WTC11 (cell line): ENCODE measurements at regions not wholly inside any gene's neighbourhood (a gene's known extent, or its start where the extent isn't known, plus 50 kb on each side); places are given as distances from the start of the nearest gene placed in this dataset.

ENCODE experiments used
- ATAC-seq: fragments of 200-7000 bp; cut with Tn5 transposase; 2 replicates; pipeline ENCODE4 v1.10.0; 2021; ENCODE audit warnings: mild to moderate bottlenecking, moderate library complexity
- CTCF ChIA-PET: fragments of 300-600 bp; sonication (Branson Sonifier 250); formaldehyde crosslinking; loops from one replicate; lab custom pipeline; 2021; ENCODE audit warnings: antibody characterized with exemption; lab: Charles Lee
- POLR2A ChIA-PET: fragments of 350-600 bp; sonication (Branson Sonifier 250); formaldehyde crosslinking; loops from one replicate; lab custom pipeline; 2021; ENCODE audit warnings: antibody characterized with exemption; lab: Charles Lee
- DNase-seq: peaks from one replicate; pipeline ENCODE4 v3.0.0; 2021; ENCODE audit warnings: low spot score
- H3K27ac Mint-ChIP-seq: 2 replicates; pipeline ENCODE4 v1.8.0; 2021; ENCODE audit warnings: mixed read lengths
- H3K27me3 Mint-ChIP-seq: 2 replicates; pipeline ENCODE4 v1.8.0; 2021; ENCODE audit warnings: low read depth, mild to moderate bottlenecking, moderate library complexity, mixed read lengths
- H3K36me3 Mint-ChIP-seq: 2 replicates; pipeline ENCODE4 v1.8.0; 2021; ENCODE audit warnings: mixed read lengths
- H3K4me1 Mint-ChIP-seq: 2 replicates; pipeline ENCODE4 v1.8.0; 2022; ENCODE audit warnings: mixed read lengths
- H3K4me3 Mint-ChIP-seq: 2 replicates; pipeline ENCODE4 v1.8.0; 2021; ENCODE audit warnings: mild to moderate bottlenecking, moderate library complexity, mixed read lengths
- H3K9me3 Mint-ChIP-seq: 2 replicates; pipeline ENCODE4 v1.8.0; 2021; ENCODE audit warnings: mixed read lengths
- AR ChIP-seq: fragments of 250-450 bp; sonication (Bioruptor Pico); IDR thresholded peaks from 2 replicates; pipeline ENCODE4 v1.9.0; 2021; ENCODE audit warnings: mild to moderate bottlenecking
- ARID4B ChIP-seq: sonication (generic); formaldehyde crosslinking; IDR thresholded peaks from 2 replicates; pipeline ENCODE4 v1.8.0; 2023; ENCODE audit warnings: missing genetic modification reagents, mild to moderate bottlenecking, borderline replicate concordance
- ATF2 ChIP-seq: sonication (generic); formaldehyde crosslinking; IDR thresholded peaks from 2 replicates; pipeline ENCODE4 v1.8.1; 2022; ENCODE audit warnings: low read depth, missing genetic modification reagents, borderline replicate concordance
- ATF3 ChIP-seq: sonication (generic); formaldehyde crosslinking; conservative IDR thresholded peaks from 2 replicates; pipeline ENCODE4 v1.8.1; 2022; ENCODE audit warnings: mild to moderate bottlenecking, missing genetic modification reagents
- ELF4 ChIP-seq: sonication (generic); formaldehyde crosslinking; IDR thresholded peaks from 2 replicates; pipeline ENCODE4 v1.8.1; 2022; ENCODE audit warnings: low read depth, mild to moderate bottlenecking, moderate library complexity, missing genetic modification reagents
- EMX1 ChIP-seq: fragments of 250-450 bp; sonication (Bioruptor Pico); IDR thresholded peaks from 2 replicates; pipeline ENCODE4 v1.8.0; 2021; ENCODE audit warnings: mild to moderate bottlenecking
- ERG ChIP-seq: fragments of 250-450 bp; sonication (Bioruptor Pico); IDR thresholded peaks from 2 replicates; pipeline ENCODE4 v1.8.0; 2021; ENCODE audit warnings: mild to moderate bottlenecking
- ETV6 ChIP-seq: sonication (generic); formaldehyde crosslinking; IDR thresholded peaks from 2 replicates; pipeline ENCODE4 v1.8.1; 2022; ENCODE audit warnings: mild to moderate bottlenecking, missing genetic modification reagents
- FOXJ3 ChIP-seq: sonication (generic); formaldehyde crosslinking; IDR thresholded peaks from 2 replicates; pipeline ENCODE4 v1.9.0; 2021; ENCODE audit warnings: missing genetic modification reagents, mild to moderate bottlenecking, borderline replicate concordance
- FOXP1 ChIP-seq: sonication (generic); formaldehyde crosslinking; IDR thresholded peaks from 2 replicates; pipeline ENCODE4 v1.8.0; 2022; ENCODE audit warnings: missing genetic modification reagents, mild to moderate bottlenecking, moderate library complexity, borderline replicate concordance
- MXD4 ChIP-seq: fragments of 250-450 bp; sonication (Bioruptor Pico); IDR thresholded peaks from 2 replicates; pipeline ENCODE4 v1.8.0; 2021; ENCODE audit warnings: mild to moderate bottlenecking, moderate library complexity, borderline replicate concordance
- NFATC4 ChIP-seq: fragments of 250-450 bp; sonication (Bioruptor Pico); IDR thresholded peaks from 2 replicates; pipeline ENCODE4 v1.9.0; 2021; ENCODE audit warnings: mild to moderate bottlenecking
- NR2C2 ChIP-seq: sonication (generic); formaldehyde crosslinking; IDR thresholded peaks from 2 replicates; pipeline ENCODE4 v1.8.0; 2022; ENCODE audit warnings: mild to moderate bottlenecking, missing genetic modification reagents
- SMAD3 ChIP-seq: sonication (generic); formaldehyde crosslinking; IDR thresholded peaks from 2 replicates; pipeline ENCODE4 v1.8.0; 2022; ENCODE audit warnings: missing genetic modification reagents, mild to moderate bottlenecking, borderline replicate concordance
- SMAD4 ChIP-seq: sonication (generic); formaldehyde crosslinking; IDR thresholded peaks from 2 replicates; pipeline ENCODE4 v1.8.0; 2022; ENCODE audit warnings: mild to moderate bottlenecking, missing genetic modification reagents
- ZNF121 ChIP-seq: sonication (generic); formaldehyde crosslinking; IDR thresholded peaks from 2 replicates; pipeline ENCODE4 v1.8.0; 2023; ENCODE audit warnings: missing genetic modification reagents
- ZNF512 ChIP-seq: sonication (generic); formaldehyde crosslinking; IDR thresholded peaks from 2 replicates; pipeline ENCODE4 v1.8.1; 2022; ENCODE audit warnings: missing genetic modification reagents, borderline replicate concordance

GRCh38 chr10:64976150-64976549 is 1454.9 kb downstream of the REEP3 start:
- H3K27ac Mint-ChIP-seq = no peak overlapping the region
- no peaks in the 10 kb centered on the region for H3K27me3 Mint-ChIP-seq
- DNase-seq = no peak
- TF ChIP-seq ETV6 (no peak), ARID4B (CRISPR knock-in tag) (no peak), AR (CRISPR knock-in tag) (no peak), MXD4 (CRISPR knock-in tag) (no peak), SMAD4 (no peak), NFATC4 (CRISPR knock-in tag) (no peak), SMAD3 (no peak), ZNF512 (CRISPR knock-in tag) (no peak), FOXP1 (CRISPR knock-in tag) (no peak), ELF4 (CRISPR knock-in tag) (no peak), ERG (CRISPR knock-in tag) (no peak), ATF2 (CRISPR knock-in tag) (no peak), NR2C2 (CRISPR knock-in tag) (no peak), FOXJ3 (CRISPR knock-in tag) (no peak), EMX1 (no peak), ZNF121 (no peak), ATF3 (CRISPR knock-in tag) (no peak)
- no peak overlapping the region for H3K4me3 Mint-ChIP-seq
- H3K4me1 Mint-ChIP-seq = peaks cover 10% of the 10 kb centered on the region
- no peaks in the 10 kb centered on the region for H3K36me3 Mint-ChIP-seq
- POLR2A ChIA-PET = no interaction called here
- CTCF ChIA-PET = no interaction called here
- ATAC-seq = no peak
- no peaks in the 10 kb centered on the region for H3K9me3 Mint-ChIP-seq
